ENCODE measurements at regions not wholly inside any gene's neighbourhood (a gene's known extent, or its start where the extent isn't known, plus 50 kb on each side); places are given as distances from the start of the nearest gene placed in this dataset.
"Not testable (repeated sequence)": the region's sequence is repeated elsewhere in the genome, so short reads cannot be mapped to it uniquely, and the experiment has no call there.

- Mint-ChIP-seq H3K27me3 (no peaks in the 10 kb centered on the region), H3K36me3 (no peaks in the 10 kb centered on the region), H3K9me3 (no peaks in the 10 kb centered on the region), H3K4me3 (no peak overlapping the region), H3K27ac (no peak overlapping the region), H3K4me1 (no peaks in the 10 kb centered on the region)
- no peak for DNase-seq
These were observed 256.8 kb downstream of the NFATC2 start for GRCh38 chr20:51285684-51286083.

GRCh38 chr20:51284871-51285270 lies 257.6 kb downstream of the NFATC2 start:
- Mint-ChIP-seq H3K9me3 (no peaks in the 10 kb centered on the region), H3K4me1 (no peaks in the 10 kb centered on the region), H3K4me3 (no peak overlapping the region), H3K36me3 (no peaks in the 10 kb centered on the region), H3K27ac (no peak overlapping the region), H3K27me3 (peaks cover 2% of the 10 kb centered on the region)
- DNase-seq, result no peak

- no peak overlapping the region for H3K27ac Mint-ChIP-seq
- no peaks in the 10 kb centered on the region for H3K4me1 Mint-ChIP-seq
- H3K9me3 Mint-ChIP-seq, result no peaks in the 10 kb centered on the region
- H3K4me3 Mint-ChIP-seq, result no peak overlapping the region
- H3K27me3 Mint-ChIP-seq, result peaks cover 7% of the 10 kb centered on the region
- H3K36me3 Mint-ChIP-seq, result no peaks in the 10 kb centered on the region
- DNase-seq, result no peak
These were observed 258.3 kb downstream of the NFATC2 start for GRCh38 chr20:51284176-51284575.

GRCh38 chr20:51281521-51281920 lies 258.6 kb upstream of the KCNG1 start:
- Mint-ChIP-seq H3K36me3 (no peaks in the 10 kb centered on the region), H3K4me3 (no peak overlapping the region), H3K4me1 (no peaks in the 10 kb centered on the region), H3K9me3 (no peaks in the 10 kb centered on the region), H3K27me3 (peaks cover 27% of the 10 kb centered on the region), H3K27ac (no peak overlapping the region)
- no peak for DNase-seq

GRCh38 chr20:51280047-51280446 lies 257.1 kb upstream of the KCNG1 start:
- Mint-ChIP-seq H3K27ac (no peak overlapping the region), H3K36me3 (no peaks in the 10 kb centered on the region), H3K4me3 (no peak overlapping the region)

GRCh38 chr20:51277961-51278360 lies 255.1 kb upstream of the KCNG1 start:
- Mint-ChIP-seq H3K4me1 (peaks cover 2% of the 10 kb centered on the region), H3K4me3 (no peak overlapping the region), H3K36me3 (no peaks in the 10 kb centered on the region), H3K27me3 (peaks cover 40% of the 10 kb centered on the region), H3K27ac (no peak overlapping the region), H3K9me3 (no peaks in the 10 kb centered on the region)
- DNase-seq, result no peak

More at GRCh38 chr20:51280047-51280446, 257.1 kb upstream of the KCNG1 start:
- no peak for DNase-seq
- peaks cover 2% of the 10 kb centered on the region for H3K4me1 Mint-ChIP-seq
- peaks cover 35% of the 10 kb centered on the region for H3K27me3 Mint-ChIP-seq
- no peaks in the 10 kb centered on the region for H3K9me3 Mint-ChIP-seq

- no peak for DNase-seq
- peaks cover 42% of the 10 kb centered on the region for H3K27me3 Mint-ChIP-seq
These were observed 253.4 kb upstream of the KCNG1 start for GRCh38 chr20:51276296-51276695.

GRCh38 chr20:51275826-51276225 lies 252.9 kb upstream of the KCNG1 start:
- Mint-ChIP-seq H3K27me3 (peaks cover 42% of the 10 kb centered on the region), H3K9me3 (no peaks in the 10 kb centered on the region), H3K27ac (no peak overlapping the region), H3K36me3 (no peaks in the 10 kb centered on the region), H3K4me1 (peaks cover 2% of the 10 kb centered on the region), H3K4me3 (no peak overlapping the region)
- DNase-seq, result no peak

More at GRCh38 chr20:51276296-51276695, 253.4 kb upstream of the KCNG1 start:
- Mint-ChIP-seq H3K4me1 (peaks cover 2% of the 10 kb centered on the region), H3K27ac (no peak overlapping the region), H3K9me3 (no peaks in the 10 kb centered on the region), H3K36me3 (no peaks in the 10 kb centered on the region), H3K4me3 (no peak overlapping the region)

- no peak overlapping the region for H3K4me3 Mint-ChIP-seq
- no peak overlapping the region for H3K27ac Mint-ChIP-seq
- peaks cover 2% of the 10 kb centered on the region for H3K4me1 Mint-ChIP-seq
- no peaks in the 10 kb centered on the region for H3K36me3 Mint-ChIP-seq
- peaks cover 42% of the 10 kb centered on the region for H3K27me3 Mint-ChIP-seq
- peaks cover 4% of the 10 kb centered on the region for H3K9me3 Mint-ChIP-seq
- no peak for DNase-seq
These were observed 252.3 kb upstream of the KCNG1 start for GRCh38 chr20:51275181-51275580.

GRCh38 chr20:51272401-51272800 lies 249.5 kb upstream of the KCNG1 start:
- Mint-ChIP-seq H3K27ac (no peak overlapping the region), H3K4me1 (peaks cover 2% of the 10 kb centered on the region), H3K27me3 (peaks cover 22% of the 10 kb centered on the region)

GRCh38 chr20:51271931-51272330 lies 249.0 kb upstream of the KCNG1 start:
- Mint-ChIP-seq H3K27me3 (peaks cover 19% of the 10 kb centered on the region), H3K4me3 (no peak overlapping the region), H3K4me1 (peaks cover 2% of the 10 kb centered on the region), H3K9me3 (peaks cover 4% of the 10 kb centered on the region), H3K36me3 (no peaks in the 10 kb centered on the region), H3K27ac (no peak overlapping the region)
- no peak for DNase-seq

More at GRCh38 chr20:51272401-51272800, 249.5 kb upstream of the KCNG1 start:
- peaks cover 4% of the 10 kb centered on the region for H3K9me3 Mint-ChIP-seq
- no peak overlapping the region for H3K4me3 Mint-ChIP-seq
- no peaks in the 10 kb centered on the region for H3K36me3 Mint-ChIP-seq
- DNase-seq, result no peak

GRCh38 chr20:51271289-51271688 lies 248.4 kb upstream of the KCNG1 start:
- not testable (repeated sequence) for H3K27ac Mint-ChIP-seq, H3K9me3 Mint-ChIP-seq, H3K4me3 Mint-ChIP-seq, H3K4me1 Mint-ChIP-seq, DNase-seq, H3K36me3 Mint-ChIP-seq
- H3K27me3 Mint-ChIP-seq, result peaks cover 15% of the 10 kb centered on the region

GRCh38 chr20:51269671-51270070 lies 246.8 kb upstream of the KCNG1 start:
- peaks cover 9% of the 10 kb centered on the region for H3K27me3 Mint-ChIP-seq
- DNase-seq, result no peak
- H3K4me3 Mint-ChIP-seq, result no peak overlapping the region
- no peaks in the 10 kb centered on the region for H3K36me3 Mint-ChIP-seq
- no peak overlapping the region for H3K27ac Mint-ChIP-seq
- H3K9me3 Mint-ChIP-seq, result peaks cover 9% of the 10 kb centered on the region
- H3K4me1 Mint-ChIP-seq, result no peaks in the 10 kb centered on the region

- H3K9me3 Mint-ChIP-seq, result peaks cover 9% of the 10 kb centered on the region
- H3K4me1 Mint-ChIP-seq, result no peaks in the 10 kb centered on the region
- peaks cover 10% of the 10 kb centered on the region for H3K27me3 Mint-ChIP-seq
- no peak overlapping the region for H3K27ac Mint-ChIP-seq
- no peaks in the 10 kb centered on the region for H3K36me3 Mint-ChIP-seq
- DNase-seq, result no peak
- H3K4me3 Mint-ChIP-seq, result no peak overlapping the region
These were observed 244.8 kb upstream of the KCNG1 start for GRCh38 chr20:51267679-51268078.

- Mint-ChIP-seq H3K4me3 (no peak overlapping the region), H3K4me1 (no peaks in the 10 kb centered on the region), H3K9me3 (peaks cover 9% of the 10 kb centered on the region), H3K27ac (no peak overlapping the region), H3K36me3 (no peaks in the 10 kb centered on the region), H3K27me3 (peaks cover 10% of the 10 kb centered on the region)
- no peak for DNase-seq
These were observed 243.4 kb upstream of the KCNG1 start for GRCh38 chr20:51266353-51266752.

- Mint-ChIP-seq H3K27me3 (peaks cover 15% of the 10 kb centered on the region), H3K27ac (no peak overlapping the region), H3K9me3 (peaks cover 6% of the 10 kb centered on the region), H3K4me1 (no peaks in the 10 kb centered on the region), H3K4me3 (no peak overlapping the region), H3K36me3 (no peaks in the 10 kb centered on the region)
- DNase-seq, result no peak
These were observed 242.5 kb upstream of the KCNG1 start for GRCh38 chr20:51265361-51265760.

- Mint-ChIP-seq H3K9me3 (peaks cover 5% of the 10 kb centered on the region), H3K27ac (no peak overlapping the region), H3K4me3 (no peak overlapping the region), H3K36me3 (no peaks in the 10 kb centered on the region), H3K27me3 (peaks cover 20% of the 10 kb centered on the region), H3K4me1 (no peaks in the 10 kb centered on the region)
- no peak for DNase-seq
These were observed 239.3 kb upstream of the KCNG1 start for GRCh38 chr20:51262240-51262639.
